ENCODE measurements at regions not wholly inside any gene's neighbourhood (a gene's known extent, or its start where the extent isn't known, plus 50 kb on each side); places are given as distances from the start of the nearest gene placed in this dataset.

GRCh38 chr12:13680916-13681315, 300.5 kb downstream of the GRIN2B start:
- no peak for DNase-seq (ENCODE audit: low read depth)

GRCh38 chr12:13676880-13677279, 304.5 kb downstream of the GRIN2B start:
- no peak for DNase-seq (ENCODE audit: low read depth)

- DNase-seq (ENCODE audit: low read depth): no peak
Observed at GRCh38 chr12:13670285-13670866, 311.0 kb downstream of the GRIN2B start.

DNA sequence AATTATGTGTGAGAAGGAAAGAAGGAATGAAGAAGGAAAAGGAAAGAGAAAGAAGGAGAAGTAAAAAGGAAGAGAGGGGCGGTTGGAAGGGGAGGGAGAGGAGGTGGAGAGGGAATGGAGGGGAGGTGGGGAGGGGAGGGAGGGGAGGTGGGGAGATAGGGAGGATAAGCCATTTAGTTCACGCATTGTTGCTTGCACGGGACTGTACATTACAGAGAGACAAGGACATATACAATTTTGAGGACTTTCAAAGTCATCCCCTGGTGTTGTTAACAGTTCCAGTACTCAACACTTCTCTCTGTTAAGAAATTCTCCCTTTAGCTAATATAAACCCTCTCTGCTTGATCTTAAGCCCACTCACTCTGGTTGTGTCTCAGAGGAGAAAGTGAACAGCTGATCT, 312.5 kb downstream of the GRIN2B start:
- DNase-seq (ENCODE audit: low read depth): no peak

GRCh38 chr12:13666806-13667205, 314.6 kb downstream of the GRIN2B start:
- DNase-seq (ENCODE audit: low read depth): no peak

DNA sequence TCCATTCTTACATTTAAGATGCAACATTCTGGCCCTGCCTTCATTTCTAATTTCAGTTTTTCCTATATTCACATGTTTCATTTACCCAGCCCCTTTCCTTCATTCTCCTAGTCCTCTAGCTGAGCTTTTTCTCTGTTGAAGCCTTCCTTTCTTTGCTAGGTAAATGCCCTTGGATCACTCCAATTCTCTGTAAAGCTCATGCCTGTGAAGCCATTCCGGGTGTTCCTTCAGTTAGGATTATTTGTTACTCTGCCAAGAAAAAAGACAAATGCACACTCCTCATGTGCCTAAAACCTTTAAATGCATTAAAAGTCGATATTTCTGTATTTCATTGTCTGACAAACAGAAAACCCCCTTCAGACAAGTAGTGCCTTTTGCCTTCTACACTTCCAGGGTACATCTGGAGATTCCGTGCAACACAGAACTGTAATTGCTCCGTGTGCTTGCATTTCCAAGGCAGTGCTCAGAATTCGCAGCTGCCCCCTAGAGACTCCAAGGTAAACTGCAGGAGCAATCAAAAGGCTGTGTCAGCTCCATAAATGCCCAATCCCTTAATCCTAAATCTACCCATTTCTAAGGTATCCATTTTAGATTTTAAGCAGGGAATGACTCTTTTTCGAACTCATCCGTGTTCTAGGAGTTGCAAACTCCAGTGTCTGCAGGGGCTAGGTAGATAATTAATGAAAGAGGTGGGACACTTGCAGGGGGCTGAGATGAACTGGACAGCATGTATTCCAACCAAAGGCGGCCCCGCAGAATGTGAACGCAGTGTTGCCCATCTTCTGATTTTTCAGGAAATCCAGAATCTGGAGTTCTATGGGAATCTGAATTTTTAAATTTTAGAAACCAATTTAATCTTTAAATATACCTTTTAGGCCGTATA, 320.2 kb downstream of the GRIN2B start:
- DNase-seq (ENCODE audit: low read depth): no peak

- DNase-seq (ENCODE audit: low read depth): no peak
Observed at GRCh38 chr12:13654456-13654855, 326.9 kb downstream of the GRIN2B start.

- DNase-seq (ENCODE audit: low read depth): no peak
Observed at GRCh38 chr12:13652105-13652504, 329.3 kb downstream of the GRIN2B start.

- no peak for DNase-seq (ENCODE audit: low read depth)
Observed at GRCh38 chr12:13635709-13636108, 345.7 kb downstream of the GRIN2B start.

DNA sequence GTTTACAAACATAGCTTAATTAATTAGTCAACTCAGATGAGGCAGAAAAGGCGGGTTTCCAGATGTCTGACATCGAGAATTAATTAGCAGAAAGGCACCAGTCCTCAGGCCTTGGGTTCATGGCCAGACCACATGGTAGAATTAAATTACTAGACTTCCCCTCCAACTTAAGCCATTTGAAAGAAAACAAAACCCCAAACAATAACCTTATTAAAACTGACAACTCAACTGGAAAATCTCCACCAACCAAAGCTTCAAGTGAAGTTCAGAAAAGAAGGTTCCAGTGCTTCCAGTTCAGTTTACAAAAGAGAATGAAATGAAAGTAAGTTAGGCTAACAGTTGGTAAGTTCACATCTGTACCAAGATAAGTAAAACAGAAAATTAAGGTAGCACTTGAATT, 349.5 kb downstream of the GRIN2B start:
- no peak for DNase-seq (ENCODE audit: low read depth)

DNA sequence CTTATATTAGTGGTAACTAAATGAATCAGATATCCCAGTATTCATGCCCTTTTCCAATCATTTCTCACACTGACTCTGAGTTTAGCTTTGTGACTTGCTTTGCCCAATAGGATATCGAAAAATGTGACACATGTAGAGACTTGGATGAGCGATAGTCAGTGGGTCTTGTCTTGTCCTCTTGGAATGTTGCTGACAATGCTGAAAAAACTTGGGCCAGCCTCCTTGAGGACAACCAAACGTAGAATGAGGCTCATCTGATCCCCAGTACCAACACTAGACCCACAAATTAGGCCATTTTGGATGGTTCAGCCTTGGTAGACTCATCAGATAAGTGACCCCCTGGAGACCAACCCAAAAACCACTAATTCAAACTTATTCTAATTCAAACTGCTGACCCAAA, 351.0 kb downstream of the GRIN2B start:
- no peak for DNase-seq (ENCODE audit: low read depth)

DNA sequence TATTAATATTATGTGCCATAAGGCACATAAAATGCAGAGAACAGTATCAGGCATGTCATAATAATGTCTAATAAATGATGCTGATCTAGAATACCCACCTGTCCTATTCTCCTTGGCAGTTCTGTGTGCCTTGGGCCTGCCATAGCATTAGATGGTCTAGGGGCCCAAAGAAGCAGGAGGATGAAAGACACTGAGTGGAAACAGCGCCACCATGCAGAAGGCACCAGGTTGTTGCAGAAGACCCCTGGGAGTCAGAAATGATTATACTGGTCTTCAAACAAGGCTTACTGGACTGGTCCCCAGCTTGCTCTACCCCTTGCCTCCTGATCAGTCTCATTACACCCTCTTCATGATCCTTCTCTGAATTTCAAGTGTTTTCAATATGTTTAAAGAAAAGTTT, 353.3 kb downstream of the GRIN2B start:
- no peak for DNase-seq (ENCODE audit: low read depth)

DNA sequence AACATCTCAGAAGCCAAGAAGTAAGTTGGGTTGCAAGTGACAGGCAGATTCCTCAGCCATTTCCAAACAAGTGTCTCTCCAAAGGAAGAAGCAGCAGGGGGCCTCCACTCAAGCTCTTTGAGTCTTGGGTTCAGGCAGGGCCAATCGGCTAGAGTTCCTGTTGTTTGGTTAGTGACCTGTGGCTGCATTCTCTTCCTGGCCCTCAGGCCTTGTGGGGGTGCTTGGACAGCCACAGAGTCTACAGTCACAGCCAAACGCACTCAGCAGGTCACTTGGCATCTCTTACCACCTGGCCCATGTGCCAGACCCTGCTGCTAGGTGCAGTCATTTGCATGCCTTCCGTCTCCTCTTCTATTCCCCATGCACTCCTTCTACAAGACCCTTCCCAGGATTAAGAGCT, 353.9 kb downstream of the GRIN2B start:
- DNase-seq (ENCODE audit: low read depth): no peak

DNA sequence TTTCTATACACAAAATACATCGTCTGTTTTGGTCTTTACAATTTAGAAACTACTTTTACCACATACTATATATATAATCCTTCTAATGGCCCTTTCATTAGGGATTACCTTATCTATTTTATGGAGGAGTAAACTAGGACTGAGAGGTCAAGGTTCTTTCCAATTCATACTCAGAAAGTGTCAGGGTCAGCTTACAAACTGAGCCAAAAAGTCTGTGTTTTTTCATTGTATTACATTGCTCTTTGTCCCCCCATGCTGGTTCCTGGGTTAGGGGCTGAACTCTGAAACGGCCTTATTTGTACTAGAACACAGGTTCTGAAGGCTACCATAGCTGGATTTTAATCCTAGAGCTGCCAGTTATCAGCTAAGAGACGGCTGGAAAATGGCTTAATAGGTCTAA, 368.1 kb downstream of the GRIN2B start:
- DNase-seq (ENCODE audit: low read depth): no peak

GRCh38 chr12:13609894-13610679, 371.3 kb downstream of the GRIN2B start:
- no peak for DNase-seq (ENCODE audit: low read depth)

- DNase-seq (ENCODE audit: low read depth): no peak
Observed at GRCh38 chr12:13606290-13606689, 375.1 kb downstream of the GRIN2B start.

DNA sequence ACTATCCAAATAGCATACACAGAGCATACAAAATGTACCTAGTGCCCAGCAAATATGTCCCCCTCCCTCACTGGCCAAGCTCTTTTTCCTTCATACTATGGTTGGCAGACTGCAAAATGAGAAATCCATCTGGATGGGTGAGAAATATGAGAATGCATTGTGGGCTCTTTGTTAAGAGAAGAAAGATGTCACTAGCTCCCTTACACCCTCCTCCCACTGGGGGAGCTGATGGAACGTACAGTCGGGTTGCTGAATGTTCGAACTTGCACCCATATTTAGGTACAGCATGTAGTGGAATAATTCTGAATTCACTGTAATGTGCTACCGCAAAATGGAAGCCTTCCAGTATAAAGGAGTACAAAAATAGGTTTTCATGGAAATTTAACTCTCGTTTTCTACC, 377.4 kb downstream of the GRIN2B start:
- no peak for DNase-seq (ENCODE audit: low read depth)

DNA sequence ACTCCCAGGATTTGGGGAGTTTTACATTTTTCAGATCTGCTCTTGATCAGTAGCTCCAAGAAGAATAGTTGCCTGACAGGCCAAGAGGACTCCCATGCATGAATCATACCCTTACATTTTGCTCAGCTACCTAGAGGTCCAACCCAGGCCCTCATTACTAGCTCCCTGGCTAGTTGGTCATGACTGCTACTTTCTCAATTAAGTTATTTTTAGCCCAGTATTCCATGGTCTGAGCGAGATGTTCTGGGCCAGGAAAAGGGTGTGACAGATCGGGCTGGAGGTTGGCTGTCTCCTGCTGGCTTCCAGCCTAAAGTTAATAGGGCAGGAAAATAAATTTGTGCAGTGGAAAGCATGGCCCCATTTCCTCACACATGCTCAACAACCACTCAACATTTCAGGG, 379.2 kb downstream of the GRIN2B start:
- DNase-seq (ENCODE audit: low read depth): no peak

- no peak for DNase-seq (ENCODE audit: low read depth)
Observed at GRCh38 chr12:13599176-13599575, 382.2 kb downstream of the GRIN2B start.

DNA sequence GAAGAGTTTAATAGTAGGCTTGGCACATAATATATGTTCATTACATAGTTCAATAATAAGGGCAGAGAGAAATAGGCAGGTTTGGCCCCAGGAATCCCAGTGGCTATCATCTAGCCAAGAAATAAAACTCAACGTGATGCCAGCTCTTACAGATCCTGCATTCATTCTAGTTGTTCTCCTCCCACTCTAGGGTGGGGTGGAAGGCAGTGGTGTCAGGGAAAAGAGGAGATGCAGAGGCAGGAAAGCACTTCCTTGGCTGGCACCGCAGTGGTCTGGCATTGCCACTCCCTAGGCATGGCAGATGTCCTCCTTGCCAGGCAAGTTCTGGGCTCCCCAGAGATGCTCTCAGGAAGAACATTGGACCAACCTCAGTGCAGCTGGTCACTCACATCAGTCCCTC, 383.6 kb downstream of the GRIN2B start:
- no peak for DNase-seq (ENCODE audit: low read depth)

GRCh38 chr12:13597166-13597565, 384.2 kb downstream of the GRIN2B start:
- no peak for DNase-seq (ENCODE audit: low read depth)

- no peak for DNase-seq (ENCODE audit: low read depth)
Observed at GRCh38 chr12:13596714-13597113, 384.7 kb downstream of the GRIN2B start.
